H9 (cell line): ENCODE measurements at regions not wholly inside any gene's neighbourhood (a gene's known extent, or its start where the extent isn't known, plus 50 kb on each side); places are given as distances from the start of the nearest gene placed in this dataset.

ENCODE experiments used
- DNase-seq: peaks from one replicate; pipeline ENCODE4 v3.0.0-alpha.2; 2017
- H2AFZ ChIP-seq: one replicate; pipeline ENCODE4 v1.6.1; 2013; ENCODE audit warnings: mild to moderate bottlenecking, low read length, control low read depth, moderate library complexity
- H2AK5ac ChIP-seq: 2 replicates; pipeline ENCODE4 v1.6.1; 2013; ENCODE audit warnings: low read length, control low read depth, mixed read lengths; ENCODE audit not compliant: insufficient read length
- H2BK120ac ChIP-seq: one replicate; pipeline ENCODE4 v1.6.1; 2013; ENCODE audit warnings: low read depth, mild to moderate bottlenecking, low read length, control low read depth, inconsistent platforms; ENCODE audit not compliant: poor library complexity, severe bottlenecking
- H2BK12ac ChIP-seq: 2 replicates; pipeline ENCODE4 v1.6.1; 2013; ENCODE audit warnings: low read length, control low read depth, mixed read lengths, low read depth; ENCODE audit not compliant: insufficient read length
- H2BK15ac ChIP-seq: 2 replicates; pipeline ENCODE4 v1.6.1; 2013; ENCODE audit warnings: low read depth, low read length, control low read depth
- H2BK20ac ChIP-seq: one replicate; pipeline ENCODE4 v1.6.1; 2013; ENCODE audit warnings: low read depth, mild to moderate bottlenecking, low read length, control low read depth, inconsistent platforms; ENCODE audit not compliant: poor library complexity, severe bottlenecking
- H2BK5ac ChIP-seq: 2 replicates; pipeline ENCODE4 v1.6.1; 2013; ENCODE audit warnings: low read length, control low read depth, mixed read lengths; ENCODE audit not compliant: insufficient read length
- H3K14ac ChIP-seq: 2 replicates; pipeline ENCODE4 v1.6.1; 2013; ENCODE audit warnings: low read length, control low read depth; ENCODE audit not compliant: insufficient read depth
- H3K18ac ChIP-seq: 2 replicates; pipeline ENCODE4 v1.6.1; 2013; ENCODE audit warnings: low read depth, mild to moderate bottlenecking, mixed read lengths, low read length, control low read depth; ENCODE audit not compliant: insufficient read length
- H3K23ac ChIP-seq: 2 replicates; pipeline ENCODE4 v1.6.1; 2013; ENCODE audit warnings: low read length, control low read depth, mixed read lengths, low read depth; ENCODE audit not compliant: insufficient read length
- H3K23me2 ChIP-seq: 2 replicates; pipeline ENCODE4 v1.6.1; 2013; ENCODE audit warnings: low read depth, mild to moderate bottlenecking, mixed read lengths, low read length, control low read depth; ENCODE audit not compliant: insufficient read length, poor library complexity, severe bottlenecking
- H3K27ac ChIP-seq: 2 replicates; pipeline ENCODE4 v1.5.1; 2013; ENCODE audit warnings: low read length, control low read depth, mixed read lengths, low read depth; ENCODE audit not compliant: insufficient read length
- H3K27me3 ChIP-seq: 2 replicates; pipeline ENCODE4 v1.6.1; 2013; ENCODE audit warnings: low read length, control low read depth, inconsistent platforms; ENCODE audit not compliant: insufficient read depth
- H3K4ac ChIP-seq: 2 replicates; pipeline ENCODE4 v1.6.1; 2013; ENCODE audit warnings: low read depth, mild to moderate bottlenecking, control low read depth, inconsistent platforms, low read length, moderate library complexity
- H3K4me1 ChIP-seq: 2 replicates; pipeline ENCODE4 v1.6.1; 2013; ENCODE audit warnings: low read length, control low read depth, inconsistent platforms; ENCODE audit not compliant: insufficient read depth
- H3K4me2 ChIP-seq: 2 replicates; pipeline ENCODE4 v1.6.1; 2013; ENCODE audit warnings: low read length, control low read depth, mixed read lengths; ENCODE audit not compliant: insufficient read length, insufficient read depth
- H3K56ac ChIP-seq: 2 replicates; pipeline ENCODE4 v1.6.1; 2013; ENCODE audit warnings: low read depth, mild to moderate bottlenecking, mixed read lengths, low read length, control low read depth; ENCODE audit not compliant: insufficient read length
- H3K79me1 ChIP-seq: 2 replicates; pipeline ENCODE4 v1.6.1; 2013; ENCODE audit warnings: low read depth, mild to moderate bottlenecking, moderate library complexity, low read length, control low read depth, inconsistent platforms; ENCODE audit not compliant: insufficient read depth, poor library complexity, severe bottlenecking
- H3K79me2 ChIP-seq: 2 replicates; pipeline ENCODE4 v1.6.1; 2013; ENCODE audit warnings: low read length, control low read depth, inconsistent platforms; ENCODE audit not compliant: insufficient read depth
- H3K9ac ChIP-seq: 2 replicates; pipeline ENCODE4 v1.6.1; 2013; ENCODE audit warnings: low read length, control low read depth, mixed read lengths; ENCODE audit not compliant: insufficient read length; ENCODE audit errors: extremely low read depth
- H3K9me3 ChIP-seq: one replicate; pipeline ENCODE4 v1.6.1; 2013; ENCODE audit warnings: low read depth, low read length, inconsistent platforms; ENCODE audit not compliant: control insufficient read depth
- H3T11ph ChIP-seq: one replicate; pipeline ENCODE4 v1.6.1; 2013; ENCODE audit warnings: mild to moderate bottlenecking, low read length, control low read depth, inconsistent platforms
- H4K20me1 ChIP-seq: one replicate; pipeline ENCODE4 v1.6.1; 2013; ENCODE audit not compliant: control insufficient read depth, insufficient read length, insufficient read depth
- H4K5ac ChIP-seq: 2 replicates; pipeline ENCODE4 v1.6.1; 2013; ENCODE audit warnings: low read depth, mild to moderate bottlenecking, mixed read lengths, low read length, control low read depth; ENCODE audit not compliant: insufficient read length
- H4K8ac ChIP-seq: replicated peaks from 2 replicates; pipeline ENCODE4 v1.6.1; 2013; ENCODE audit warnings: low read length, control low read depth, mixed read lengths, low read depth; ENCODE audit not compliant: insufficient read length
- H4K91ac ChIP-seq: 2 replicates; pipeline ENCODE4 v1.6.1; 2013; ENCODE audit warnings: low read depth, mild to moderate bottlenecking, moderate library complexity, mixed read lengths, low read length, control low read depth; ENCODE audit not compliant: insufficient read length
- H3K27ac Mint-ChIP-seq, 3 experiments: 2 replicates in 2 of 3; 3 replicates in 1 of 3; pipeline ENCODE4 v1.8.0; 2020 to 2021; ENCODE audit warnings: mixed read lengths in 3 of 3, mild to moderate bottlenecking in 1 of 3, moderate library complexity in 1 of 3
- H3K27me3 Mint-ChIP-seq: 2 replicates; pipeline ENCODE4 v1.8.0; 2021; ENCODE audit warnings: low read depth, mild to moderate bottlenecking, moderate library complexity, mixed read lengths
- H3K36me3 Mint-ChIP-seq, 3 experiments: 2 replicates in 2 of 3; 3 replicates in 1 of 3; pipeline ENCODE4 v1.8.0; 2020 to 2021; ENCODE audit warnings: low read depth in 3 of 3, mixed read lengths in 3 of 3; ENCODE audit not compliant: insufficient read depth in 1 of 3
- H3K4me1 Mint-ChIP-seq, 2 experiments: 2 replicates each; pipeline ENCODE4 v1.8.0; 2020; ENCODE audit warnings: mixed read lengths in 2 of 2
- H3K4me3 Mint-ChIP-seq, 2 experiments: 2 replicates in 1 of 2; 3 replicates in 1 of 2; pipeline ENCODE4 v1.8.0; 2020 to 2021; ENCODE audit warnings: mild to moderate bottlenecking in 2 of 2, mixed read lengths in 2 of 2, moderate library complexity in 1 of 2
- H3K9me3 Mint-ChIP-seq, 2 experiments: 2 replicates in 1 of 2; 3 replicates in 1 of 2; pipeline ENCODE4 v1.8.0; 2020; ENCODE audit warnings: mild to moderate bottlenecking in 2 of 2, mixed read lengths in 2 of 2, moderate library complexity in 1 of 2
- WGBS: extraction: QIAGEN DNeasy Blood & Tissue Kit; methylation state at CpG from one replicate; pipeline ENCODE4 v1.1.7; 2013; ENCODE audit warnings: missing lambda C conversion rate, low lambda C conversion rate, mixed read lengths; ENCODE audit not compliant: insufficient read length; ENCODE audit errors: extremely low coverage; 5-methylcytosine and 5-hydroxymethylcytosine counted together
- TF ChIP-seq, protein P1 (sequence below): fragments of 200-600 bp; sonication (generic); conservative IDR thresholded peaks from 3 replicates; pipeline ENCODE4 v1.8.0; 2021; ENCODE audit warnings: antibody characterized with exemption, mild to moderate bottlenecking

DNA sequence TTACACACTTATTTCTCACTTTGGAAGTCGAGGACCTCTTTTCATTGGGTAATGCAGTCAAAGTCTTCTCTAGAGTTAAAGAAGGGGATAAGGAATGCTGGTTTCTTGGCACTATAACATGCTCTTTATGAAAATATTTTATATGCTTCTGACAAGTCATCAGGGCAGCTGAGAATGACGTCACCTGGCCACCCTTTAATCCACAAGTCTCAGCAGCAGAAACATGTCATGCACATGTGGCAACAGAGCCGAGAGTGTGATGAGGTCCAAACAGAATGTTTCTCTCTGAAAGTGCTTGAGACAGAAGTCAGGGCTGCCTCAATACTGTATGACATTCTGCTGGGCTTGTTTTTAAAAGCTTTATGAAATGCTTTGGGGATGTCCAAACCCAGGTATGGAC lies 63.5 kb upstream of the C10orf90 start:
- Mint-ChIP-seq H3K4me1 (peaks cover 7 to 16% of the 10 kb centered on the region in 2 experiments), H3K9me3 (no peaks in the 10 kb centered on the region), H3K4me3 (no peak overlapping the region), H3K27me3 (no peaks in the 10 kb centered on the region), H3K36me3 (no peaks in the 10 kb centered on the region), H3K27ac (no peak overlapping the region)
- Histone ChIP-seq H3K23me2 (no peaks in the 10 kb centered on the region), H3K14ac (no peak overlapping the region), H3K23ac (no peak overlapping the region), H2BK5ac (no peak overlapping the region), H3K27ac (no peak overlapping the region), H4K91ac (no peak overlapping the region), H2BK120ac (no peak overlapping the region), H3K4me1 (no peaks in the 10 kb centered on the region), H3K27me3 (no peaks in the 10 kb centered on the region), H2BK20ac (no peak overlapping the region), H3K9me3 (no peaks in the 10 kb centered on the region), H4K5ac (no peak overlapping the region), H3K56ac (no peak overlapping the region), H4K20me1 (no peaks in the 10 kb centered on the region), H2BK15ac (no peak overlapping the region), H3K79me2 (no peaks in the 10 kb centered on the region), H2AFZ (no peak overlapping the region), H3T11ph (no peak overlapping the region), H4K8ac (no peak overlapping the region), H3K79me1 (no peaks in the 10 kb centered on the region), H2AK5ac (no peak overlapping the region), H3K4ac (no peak overlapping the region), H3K18ac (no peak overlapping the region), H3K4me2 (no peak overlapping the region), H3K9ac (no peak overlapping the region), H2BK12ac (no peak overlapping the region)
- DNase-seq, result no peak
- TF ChIP-seq, protein P1, sequence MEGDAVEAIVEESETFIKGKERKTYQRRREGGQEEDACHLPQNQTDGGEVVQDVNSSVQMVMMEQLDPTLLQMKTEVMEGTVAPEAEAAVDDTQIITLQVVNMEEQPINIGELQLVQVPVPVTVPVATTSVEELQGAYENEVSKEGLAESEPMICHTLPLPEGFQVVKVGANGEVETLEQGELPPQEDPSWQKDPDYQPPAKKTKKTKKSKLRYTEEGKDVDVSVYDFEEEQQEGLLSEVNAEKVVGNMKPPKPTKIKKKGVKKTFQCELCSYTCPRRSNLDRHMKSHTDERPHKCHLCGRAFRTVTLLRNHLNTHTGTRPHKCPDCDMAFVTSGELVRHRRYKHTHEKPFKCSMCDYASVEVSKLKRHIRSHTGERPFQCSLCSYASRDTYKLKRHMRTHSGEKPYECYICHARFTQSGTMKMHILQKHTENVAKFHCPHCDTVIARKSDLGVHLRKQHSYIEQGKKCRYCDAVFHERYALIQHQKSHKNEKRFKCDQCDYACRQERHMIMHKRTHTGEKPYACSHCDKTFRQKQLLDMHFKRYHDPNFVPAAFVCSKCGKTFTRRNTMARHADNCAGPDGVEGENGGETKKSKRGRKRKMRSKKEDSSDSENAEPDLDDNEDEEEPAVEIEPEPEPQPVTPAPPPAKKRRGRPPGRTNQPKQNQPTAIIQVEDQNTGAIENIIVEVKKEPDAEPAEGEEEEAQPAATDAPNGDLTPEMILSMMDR, result no peak
- no CpG with 5 or more reads among the region's 3 CpGs for WGBS
